HUDEP-2 (cell line): ENCODE measurements at regions not wholly inside any gene's neighbourhood (a gene's known extent, or its start where the extent isn't known, plus 50 kb on each side); places are given as distances from the start of the nearest gene placed in this dataset.
"Not testable (repeated sequence)": the region's sequence is repeated elsewhere in the genome, so short reads cannot be mapped to it uniquely, and the experiment has no call there.

Experiments
- DNase-seq, 76 experiments: peaks; one replicate each; lab custom pipeline; 2025; ENCODE audit not compliant: unreplicated experiment in 76 of 76; lab: John Stamatoyannopoulos, UW

- peak in 5 of 76 experiments; percentile 1 to 19 (median 4) for DNase-seq
Observed at GRCh38 chr2:147331790-147332419, 512.9 kb upstream of the ACVR2A start.

- no peak for DNase-seq
Observed at GRCh38 chr2:147330925-147331324, 513.9 kb upstream of the ACVR2A start.

GRCh38 chr2:147327613-147328012, 517.2 kb upstream of the ACVR2A start:
- no peak for DNase-seq

GRCh38 chr2:147325990-147326389, 518.8 kb upstream of the ACVR2A start:
- no peak for DNase-seq

- no peak for DNase-seq
Observed at GRCh38 chr2:147320146-147320545, 524.7 kb upstream of the ACVR2A start.

GRCh38 chr2:147311058-147311430, 533.8 kb upstream of the ACVR2A start:
- no peak for DNase-seq

GRCh38 chr2:147310335-147311057, 534.3 kb upstream of the ACVR2A start:
- no peak for DNase-seq

GRCh38 chr2:147297820-147298219, 547.0 kb upstream of the ACVR2A start:
- no peak for DNase-seq

- no peak for DNase-seq
Observed at GRCh38 chr2:147294825-147295392, 549.9 kb upstream of the ACVR2A start.

- DNase-seq = no peak
Observed at GRCh38 chr2:147293991-147294824, 550.6 kb upstream of the ACVR2A start.

- no peak for DNase-seq
Observed at GRCh38 chr2:147288131-147288530, 556.7 kb upstream of the ACVR2A start.

GRCh38 chr2:147275943-147276342, 568.9 kb upstream of the ACVR2A start:
- no peak for DNase-seq

GRCh38 chr2:147273628-147274027, 571.2 kb upstream of the ACVR2A start:
- no peak for DNase-seq

GRCh38 chr2:147273106-147273505, 571.7 kb upstream of the ACVR2A start:
- DNase-seq = no peak

- DNase-seq = not testable (repeated sequence)
Observed at GRCh38 chr2:147269581-147269980, 575.2 kb upstream of the ACVR2A start.

- no peak for DNase-seq
Observed at GRCh38 chr2:147260241-147260640, 584.6 kb upstream of the ACVR2A start.

GRCh38 chr2:147255812-147256211, 589.0 kb upstream of the ACVR2A start:
- peak in 1 of 76 experiments; percentile 1 for DNase-seq

GRCh38 chr2:147250652-147251356, 594.0 kb upstream of the ACVR2A start:
- no peak for DNase-seq

GRCh38 chr2:147247749-147248148, 597.1 kb upstream of the ACVR2A start:
- DNase-seq = no peak

- no peak for DNase-seq
Observed at GRCh38 chr2:147242445-147242844, 602.4 kb upstream of the ACVR2A start.

GRCh38 chr2:147236601-147237000, 608.2 kb upstream of the ACVR2A start:
- no peak for DNase-seq
